Keratinocyte (primary cell): ENCODE measurements at regions not wholly inside any gene's neighbourhood (a gene's known extent, or its start where the extent isn't known, plus 50 kb on each side); places are given as distances from the start of the nearest gene placed in this dataset.

Experiments
- DNase-seq: peaks from one replicate; pipeline ENCODE4 v3.0.0-alpha.2; 2011; ENCODE audit warnings: low read depth, missing footprints, low spot score
- FAIRE-seq: peaks from 2 replicates; lab custom pipeline; 2011; peaks lifted over from hg19 to GRCh38; lab: Jason Lieb, UNC
- H2AFZ ChIP-seq: 2 replicates; pipeline ENCODE4 v1.6.0; 2012; ENCODE audit warnings: low read length, control low read depth, inconsistent platforms; ENCODE audit not compliant: control insufficient read depth
- H3K27ac ChIP-seq: 2 replicates; pipeline ENCODE4 v1.5.1; 2011; ENCODE audit warnings: low read length; ENCODE audit not compliant: control insufficient read depth, insufficient read depth
- H3K27me3 ChIP-seq: 3 replicates; pipeline ENCODE4 v1.6.0; 2011; ENCODE audit warnings: low read length; ENCODE audit not compliant: control insufficient read depth, insufficient read depth; ENCODE audit errors: extremely low read depth
- H3K36me3 ChIP-seq, 2 experiments: 2 replicates in 1 of 2; 3 replicates in 1 of 2; pipeline ENCODE4 v1.5.1; 2011; ENCODE audit warnings: low read length in 2 of 2, mild to moderate bottlenecking in 1 of 2; ENCODE audit not compliant: control insufficient read depth in 2 of 2, insufficient read depth in 2 of 2; ENCODE audit errors: extremely low read depth in 1 of 2
- H3K4me1 ChIP-seq: 3 replicates; pipeline ENCODE4 v1.5.1; 2011; ENCODE audit warnings: low read length; ENCODE audit not compliant: control insufficient read depth, insufficient read depth; ENCODE audit errors: extremely low read depth
- H3K4me2 ChIP-seq: 3 replicates; pipeline ENCODE4 v1.6.0; 2011; ENCODE audit warnings: low read depth, low read length; ENCODE audit not compliant: control insufficient read depth, insufficient read depth; ENCODE audit errors: extremely low read depth
- H3K4me3 ChIP-seq, 3 experiments: fragments of 200-600 bp in 1 of 3; sonication (generic) in 1 of 3; 2 replicates in 2 of 3; 3 replicates in 1 of 3; pipeline ENCODE4 v1.5.1; 2011 to 2016; ENCODE audit warnings: low read length in 3 of 3, mild to moderate bottlenecking in 3 of 3, control low read depth in 2 of 3, inconsistent platforms in 1 of 3, low read depth in 1 of 3, mixed read lengths in 1 of 3, mixed run types in 1 of 3, moderate library complexity in 1 of 3; ENCODE audit not compliant: control insufficient read depth in 2 of 3, insufficient read depth in 2 of 3; ENCODE audit errors: extremely low read depth in 1 of 3
- H3K79me2 ChIP-seq: 2 replicates; pipeline ENCODE4 v1.6.0; 2012; ENCODE audit warnings: low read length; ENCODE audit not compliant: control insufficient read depth, insufficient read depth
- H3K9ac ChIP-seq: 3 replicates; pipeline ENCODE4 v1.6.0; 2011; ENCODE audit warnings: low read length; ENCODE audit not compliant: control insufficient read depth, insufficient read depth; ENCODE audit errors: extremely low read depth
- H3K9me1 ChIP-seq: 3 replicates; pipeline ENCODE4 v1.6.0; 2011; ENCODE audit warnings: low read length; ENCODE audit not compliant: control insufficient read depth, insufficient read depth; ENCODE audit errors: extremely low read depth
- H3K9me3 ChIP-seq: 2 replicates; pipeline ENCODE4 v1.5.1; 2012; ENCODE audit warnings: low read depth, low read length; ENCODE audit not compliant: control insufficient read depth
- H4K20me1 ChIP-seq: 3 replicates; pipeline ENCODE4 v1.6.0; 2011; ENCODE audit warnings: low read length; ENCODE audit not compliant: control insufficient read depth, insufficient read depth; ENCODE audit errors: extremely low read depth
- EZH2 ChIP-seq: IDR thresholded peaks from one replicate; pipeline ENCODE4 v1.6.1; 2012; ENCODE audit warnings: inconsistent platforms, mild to moderate bottlenecking, low read length, moderate library complexity
- dilution Hi-C: fragments of 300-500 bp; cut with MboI; formaldehyde crosslinking; loops from one replicate; pipeline ENCODE4 v1.7.0; 2020; ENCODE audit warnings: low sequenced_read_pairs; ENCODE audit not compliant: extremely low pct_ligation_motif_present
- TF ChIP-seq, protein P1 (sequence below), 3 experiments: IDR thresholded peaks in 1 of 3; conservative IDR thresholded peaks in 1 of 3; optimal IDR thresholded peaks in 1 of 3; 2 replicates in 2 of 3; 3 replicates in 1 of 3; pipeline versions ENCODE3 to v1.5.1; 2011; ENCODE audit warnings: low read length in 3 of 3, mild to moderate bottlenecking in 3 of 3, moderate library complexity in 2 of 3, control low read depth in 1 of 3, inconsistent platforms in 1 of 3; ENCODE audit not compliant: insufficient read depth in 2 of 3; ENCODE audit errors: extremely low read depth in 1 of 3

DNA sequence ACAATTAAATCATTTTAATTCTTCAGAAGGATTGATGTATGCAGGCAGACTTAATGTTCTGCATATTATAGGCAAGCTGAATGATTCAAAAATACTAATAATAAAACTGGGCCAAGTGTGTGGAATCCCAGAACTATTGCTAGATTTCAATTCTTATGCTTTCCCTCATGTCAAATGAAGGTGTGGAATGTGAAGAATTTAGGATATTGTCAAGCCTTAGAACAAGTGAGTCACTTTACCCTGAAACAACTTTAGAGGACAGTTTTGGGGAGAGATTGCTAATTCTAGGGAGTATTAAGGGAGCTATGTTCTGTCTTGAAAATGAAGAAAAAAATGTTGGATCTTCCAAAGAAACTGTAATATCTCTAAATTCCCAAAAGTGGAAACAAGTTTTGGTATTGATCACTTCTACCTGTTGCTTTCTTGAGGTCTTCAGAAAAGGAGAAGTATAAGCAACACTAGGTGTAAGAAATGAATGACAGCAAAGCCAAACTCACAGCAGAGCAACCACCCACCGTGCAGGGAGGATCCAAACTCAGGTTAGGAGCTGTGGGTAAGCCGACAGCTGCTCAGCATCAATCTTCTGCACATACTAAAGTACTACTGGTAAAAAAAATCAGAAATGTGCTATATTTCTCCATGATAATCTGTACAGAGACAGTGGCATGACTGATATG is 818.1 kb downstream of the SLC4A3 start:
- no peaks in the 10 kb centered on the region for H3K27me3 ChIP-seq
- no peak overlapping the region for H3K4me3 ChIP-seq
- H3K9ac ChIP-seq: no peak overlapping the region
- no peaks in the 10 kb centered on the region for H3K9me1 ChIP-seq
- H2AFZ ChIP-seq: no peak overlapping the region
- no peaks in the 10 kb centered on the region for H3K36me3 ChIP-seq
- no peak overlapping the region for H3K4me2 ChIP-seq
- dilution Hi-C loops: no loop called here
- TF ChIP-seq EZH2: no peak
- TF ChIP-seq, protein P1, sequence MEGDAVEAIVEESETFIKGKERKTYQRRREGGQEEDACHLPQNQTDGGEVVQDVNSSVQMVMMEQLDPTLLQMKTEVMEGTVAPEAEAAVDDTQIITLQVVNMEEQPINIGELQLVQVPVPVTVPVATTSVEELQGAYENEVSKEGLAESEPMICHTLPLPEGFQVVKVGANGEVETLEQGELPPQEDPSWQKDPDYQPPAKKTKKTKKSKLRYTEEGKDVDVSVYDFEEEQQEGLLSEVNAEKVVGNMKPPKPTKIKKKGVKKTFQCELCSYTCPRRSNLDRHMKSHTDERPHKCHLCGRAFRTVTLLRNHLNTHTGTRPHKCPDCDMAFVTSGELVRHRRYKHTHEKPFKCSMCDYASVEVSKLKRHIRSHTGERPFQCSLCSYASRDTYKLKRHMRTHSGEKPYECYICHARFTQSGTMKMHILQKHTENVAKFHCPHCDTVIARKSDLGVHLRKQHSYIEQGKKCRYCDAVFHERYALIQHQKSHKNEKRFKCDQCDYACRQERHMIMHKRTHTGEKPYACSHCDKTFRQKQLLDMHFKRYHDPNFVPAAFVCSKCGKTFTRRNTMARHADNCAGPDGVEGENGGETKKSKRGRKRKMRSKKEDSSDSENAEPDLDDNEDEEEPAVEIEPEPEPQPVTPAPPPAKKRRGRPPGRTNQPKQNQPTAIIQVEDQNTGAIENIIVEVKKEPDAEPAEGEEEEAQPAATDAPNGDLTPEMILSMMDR (optimal IDR thresholded peaks at IDR 0.05 in 1 of 3, IDR thresholded peaks at IDR 0.05 in 1 of 3, conservative IDR thresholded peaks at IDR 0.05 in 1 of 3; ENCODE audit: extremely low read depth in 1 of 3, insufficient read depth in 2 of 3, low read length in 3 of 3): no peak
- H3K79me2 ChIP-seq: no peaks in the 10 kb centered on the region
- H3K4me1 ChIP-seq: peaks cover 12% of the 10 kb centered on the region
- DNase-seq: no peak
- no peaks in the 10 kb centered on the region for H3K9me3 ChIP-seq
- H4K20me1 ChIP-seq: no peaks in the 10 kb centered on the region
- FAIRE-seq: peak; percentile 52
- H3K27ac ChIP-seq: no peak overlapping the region

DNA sequence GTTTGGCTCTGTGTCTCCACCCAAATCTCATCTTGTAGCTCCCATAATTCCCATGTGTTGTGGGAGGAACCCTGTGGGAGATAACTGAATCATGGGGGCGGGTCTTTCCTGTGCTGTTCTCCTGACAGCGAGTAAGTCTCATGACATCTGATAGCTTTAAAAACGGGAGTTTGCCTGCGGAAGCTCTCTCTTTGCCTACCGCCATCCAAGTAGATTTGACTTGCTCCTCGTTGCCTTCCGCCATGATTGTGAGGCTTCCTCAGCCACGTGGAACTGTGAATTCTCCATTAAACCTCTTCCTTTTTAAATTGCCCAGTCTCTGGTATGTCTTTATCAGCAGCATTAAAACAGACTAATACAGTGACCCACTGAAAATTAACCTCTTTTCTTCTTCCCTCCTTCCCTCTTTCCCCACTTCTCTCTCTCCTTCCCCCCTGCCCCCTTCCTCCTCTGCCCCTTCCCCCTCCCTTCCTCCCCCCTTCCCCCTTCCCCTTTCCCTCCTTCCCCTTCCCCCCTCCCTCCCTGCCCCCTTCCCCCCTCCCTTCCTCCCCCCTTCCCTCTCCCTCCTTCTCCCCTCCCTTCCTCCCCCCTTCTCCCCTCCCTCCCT is 818.8 kb downstream of the SLC4A3 start:
- Histone ChIP-seq H3K4me3 (no peak overlapping the region), H3K27ac (no peak overlapping the region), H4K20me1 (no peaks in the 10 kb centered on the region), H2AFZ (no peak overlapping the region), H3K79me2 (no peaks in the 10 kb centered on the region), H3K9ac (no peak overlapping the region), H3K36me3 (no peaks in the 10 kb centered on the region), H3K4me1 (peaks cover 12% of the 10 kb centered on the region), H3K9me1 (no peaks in the 10 kb centered on the region), H3K27me3 (no peaks in the 10 kb centered on the region), H3K9me3 (no peaks in the 10 kb centered on the region), H3K4me2 (no peak overlapping the region)
- TF ChIP-seq EZH2: no peak
- TF ChIP-seq, protein P1 (optimal IDR thresholded peaks at IDR 0.05 in 1 of 3, IDR thresholded peaks at IDR 0.05 in 1 of 3, conservative IDR thresholded peaks at IDR 0.05 in 1 of 3; ENCODE audit: extremely low read depth in 1 of 3, insufficient read depth in 2 of 3, low read length in 3 of 3): no peak
- dilution Hi-C loops: no loop called here
- FAIRE-seq (no peak), DNase-seq (no peak)
